GM12865 (cell line): ENCODE measurements at regions not wholly inside any gene's neighbourhood (a gene's known extent, or its start where the extent isn't known, plus 50 kb on each side); places are given as distances from the start of the nearest gene placed in this dataset.

Source experiments
- DNase-seq: peaks from one replicate; pipeline ENCODE4 v3.0.0; 2010; ENCODE audit warnings: low read depth
- H3K4me3 ChIP-seq: 2 replicates; pipeline ENCODE4 v1.5.1; 2011; ENCODE audit warnings: mild to moderate bottlenecking, low read depth, low read length, control low read depth
- CTCF ChIP-seq: IDR thresholded peaks from 2 replicates; pipeline ENCODE4 v1.5.1; 2011; ENCODE audit warnings: low read length, control low read depth, low read depth, inconsistent platforms; ENCODE audit not compliant: insufficient read depth; ENCODE audit errors: missing control alignments

- TF ChIP-seq CTCF: no peak
- no peak for DNase-seq
- no peak overlapping the region for H3K4me3 ChIP-seq
Observed at GRCh38 chr7:131028295-131028694, 294.3 kb upstream of the KLF14 start.

GRCh38 chr7:131029002-131029401, 295.0 kb upstream of the KLF14 start:
- no peak for TF ChIP-seq CTCF
- DNase-seq: no peak
- H3K4me3 ChIP-seq: no peak overlapping the region

- no peak for TF ChIP-seq CTCF
- peak overlapping the region; percentile 20; the same call in 1 of the 2 replicates for H3K4me3 ChIP-seq
- DNase-seq: peak; percentile 93
Observed at GRCh38 chr7:131031099-131031868, 296.4 kb upstream of the MKLN1 start.

DNA sequence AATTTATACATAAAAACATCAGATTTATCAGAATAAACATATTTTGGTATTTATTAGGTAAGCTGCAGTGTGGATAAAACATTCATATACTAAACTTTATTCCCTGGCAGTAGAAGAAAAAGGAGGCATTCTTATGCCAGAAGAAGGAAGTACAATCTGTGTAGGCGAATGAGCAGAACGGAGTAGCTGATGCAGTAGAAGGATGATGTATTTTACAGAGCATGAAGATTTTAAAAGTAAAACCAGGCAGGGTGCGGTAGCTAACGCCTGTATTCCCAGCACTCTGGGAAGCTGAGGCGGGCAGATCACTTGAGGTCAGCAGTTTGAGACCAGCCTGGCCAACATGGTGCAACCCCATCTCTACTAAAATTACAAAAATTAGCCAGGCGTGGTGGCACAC, 294.9 kb upstream of the MKLN1 start:
- no peak for TF ChIP-seq CTCF
- H3K4me3 ChIP-seq: no peak overlapping the region
- no peak for DNase-seq

DNA sequence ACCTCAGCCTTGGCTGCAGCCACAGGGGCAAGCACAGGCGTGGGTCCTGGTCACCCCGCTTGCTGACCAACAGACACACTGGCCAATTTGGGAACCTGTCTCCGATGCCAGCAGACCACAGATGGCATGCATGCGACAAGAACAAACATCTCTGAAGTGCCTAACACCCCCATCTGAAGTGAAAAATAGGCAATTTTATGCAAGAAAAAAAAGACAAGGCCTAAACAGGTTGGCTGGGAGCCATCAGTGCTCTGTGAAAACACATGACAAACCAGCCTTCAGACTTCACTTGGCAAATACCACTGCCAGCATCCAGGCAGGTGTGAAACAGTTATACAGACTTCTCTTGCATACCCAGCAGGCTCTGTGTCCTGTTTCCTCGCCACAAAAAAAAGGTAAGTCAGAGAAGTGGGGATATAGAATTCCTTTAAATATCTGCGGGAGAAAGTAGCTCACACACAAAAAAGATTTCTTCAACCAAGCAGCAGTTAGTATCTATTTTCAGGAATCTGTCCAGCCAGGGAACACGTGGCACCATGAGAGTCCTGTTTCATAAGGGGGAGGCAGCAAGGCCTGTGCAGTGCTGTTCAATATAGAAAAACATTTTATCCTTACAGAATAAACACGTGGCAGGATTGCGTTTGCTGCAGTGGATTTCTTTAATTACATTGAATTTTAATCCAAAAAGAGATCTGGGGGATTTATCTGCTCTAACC, 293.4 kb upstream of the MKLN1 start:
- H3K4me3 ChIP-seq: no peak overlapping the region
- DNase-seq: peak; percentile 44
- no peak for TF ChIP-seq CTCF

GRCh38 chr7:131035088-131035770, 292.4 kb upstream of the MKLN1 start:
- TF ChIP-seq CTCF: no peak
- DNase-seq: no peak

More at GRCh38 chr7:131035088-131035770, 292.4 kb upstream of the MKLN1 start:
- H3K4me3 ChIP-seq: no peak overlapping the region
